ENCODE measurements at regions not wholly inside any gene's neighbourhood (a gene's known extent, or its start where the extent isn't known, plus 50 kb on each side); places are given as distances from the start of the nearest gene placed in this dataset.

DNA sequence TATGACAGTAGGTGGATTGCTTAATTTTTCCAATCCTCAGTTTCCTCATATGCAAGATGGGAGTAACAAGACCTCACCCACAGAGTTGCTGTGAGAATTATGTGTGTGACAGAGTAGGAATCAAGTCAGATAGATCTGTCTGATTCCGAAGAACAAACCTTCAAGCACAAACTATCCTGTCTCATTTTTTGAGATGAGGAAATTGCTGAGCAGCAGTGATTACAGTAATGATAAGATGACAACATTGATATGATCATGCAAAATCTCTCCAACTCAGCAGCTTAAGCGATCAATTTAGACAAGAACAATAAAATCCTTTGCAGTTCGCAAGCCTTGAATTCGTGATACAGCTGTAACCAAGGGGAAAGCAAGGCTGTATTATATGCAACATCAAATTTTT, 474.1 kb downstream of the OMA1 start:
- POLR2A ChIA-PET = no interaction called here
- no peak for ATAC-seq
- in situ Hi-C loops (cut with MboI) = no loop called here
- intact Hi-C loops (cut with micrococcal nuclease; ENCODE audit: unreplicated experiment) = no loop called here
- Histone ChIP-seq H3K9me3 (replicated peaks; ENCODE audit: control insufficient read depth, insufficient read depth, low read length) (no peaks in the 10 kb centered on the region), H4K20me1 (ENCODE audit: control insufficient read depth, insufficient read depth) (no peaks in the 10 kb centered on the region), H3K9ac (ENCODE audit: control insufficient read depth, insufficient read depth, low read length) (no peak overlapping the region), H3K79me2 (ENCODE audit: control insufficient read depth, insufficient read depth, low read length) (no peaks in the 10 kb centered on the region), H3K4me3 (no peak overlapping the region), H3K4me1 (ENCODE audit: control insufficient read depth, insufficient read depth, low read length) (no peaks in the 10 kb centered on the region), H3K36me3 (ENCODE audit: control insufficient read depth in 2 of 2, insufficient read depth in 2 of 2, low read length in 1 of 2) (no peaks in the 10 kb centered on the region), H2AFZ (ENCODE audit: control insufficient read depth, low read depth, low read length) (no peak overlapping the region), H3K27ac (ENCODE audit: control insufficient read depth, insufficient read depth) (no peak overlapping the region), H3K27me3 (replicated peaks in 1 of 2; ENCODE audit: control insufficient read depth in 2 of 2, insufficient read depth in 2 of 2, low read length in 1 of 2) (no peaks in the 10 kb centered on the region; a peak in 1 of 4 replicates), H3K4me2 (ENCODE audit: control insufficient read depth, insufficient read depth) (no peak overlapping the region)
- CTCF ChIA-PET = no interaction called here
- TF ChIP-seq NRF1 (conservative IDR thresholded peaks at IDR 0.05; ENCODE audit: low read depth, low read length) = no peak
- no peak for TF ChIP-seq EP300 (IDR thresholded peaks at IDR 0.05; ENCODE audit: borderline replicate concordance in 1 of 2, control insufficient read depth in 1 of 2, low read depth in 2 of 2, low read length in 2 of 2)
- TF ChIP-seq, protein P1, sequence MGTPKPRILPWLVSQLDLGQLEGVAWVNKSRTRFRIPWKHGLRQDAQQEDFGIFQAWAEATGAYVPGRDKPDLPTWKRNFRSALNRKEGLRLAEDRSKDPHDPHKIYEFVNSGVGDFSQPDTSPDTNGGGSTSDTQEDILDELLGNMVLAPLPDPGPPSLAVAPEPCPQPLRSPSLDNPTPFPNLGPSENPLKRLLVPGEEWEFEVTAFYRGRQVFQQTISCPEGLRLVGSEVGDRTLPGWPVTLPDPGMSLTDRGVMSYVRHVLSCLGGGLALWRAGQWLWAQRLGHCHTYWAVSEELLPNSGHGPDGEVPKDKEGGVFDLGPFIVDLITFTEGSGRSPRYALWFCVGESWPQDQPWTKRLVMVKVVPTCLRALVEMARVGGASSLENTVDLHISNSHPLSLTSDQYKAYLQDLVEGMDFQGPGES (IDR thresholded peaks at IDR 0.05) = no peak
- RAD21 ChIA-PET (ENCODE audit: unreplicated experiment) = no interaction called here
- SMC1A ChIA-PET (ENCODE audit: uncharacterized antibody, unreplicated experiment) = interaction anchor here (0.8 to 1.0 kb wide), 2 partner anchors 14 to 36 kb away, joined by 3 read pairs; no protein-coding TSS in a partner anchor
- DNase-seq (ENCODE audit: low read depth, low spot score) = no peak
- 32% methylated on average over 4 of the region's 4 CpGs for WGBS (ENCODE audit: insufficient coverage, insufficient replicate concordance, low lambda C conversion rate, missing lambda C conversion rate)
- BruUV-seq (replicated peaks) = no TSS peak
- FAIRE-seq = no peak

DNA sequence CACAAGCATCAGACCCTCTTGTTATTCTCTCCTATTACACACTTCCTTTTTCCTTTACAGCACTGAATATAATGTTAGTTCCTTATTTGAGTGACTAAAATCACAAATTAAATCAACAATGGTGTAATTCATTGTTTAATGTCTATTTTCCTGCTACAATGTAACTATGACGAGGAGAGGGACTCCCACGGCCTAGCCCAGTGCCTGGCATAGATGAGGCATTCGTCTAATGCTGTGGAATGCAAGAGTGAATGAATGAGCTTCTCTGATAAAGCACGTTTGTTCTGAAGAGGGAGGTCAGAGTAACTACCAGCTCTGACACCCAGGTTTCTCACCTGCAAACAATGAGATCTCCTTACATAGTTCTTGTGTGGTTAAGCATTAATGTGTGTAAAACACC, 479.4 kb downstream of the OMA1 start:
- DNase-seq (ENCODE audit: low read depth, low spot score) (no peak), ATAC-seq (no peak), FAIRE-seq (no peak)
- no peak overlapping the region for H3K4me2 ChIP-seq (ENCODE audit: control insufficient read depth, insufficient read depth)
- BruUV-seq (replicated peaks) = no TSS peak
- H3K4me3 ChIP-seq = no peak overlapping the region
- no peaks in the 10 kb centered on the region for H3K79me2 ChIP-seq (ENCODE audit: control insufficient read depth, insufficient read depth, low read length)
- H3K9ac ChIP-seq (ENCODE audit: control insufficient read depth, insufficient read depth, low read length) = no peak overlapping the region
- RAD21 ChIA-PET (ENCODE audit: unreplicated experiment) = interaction anchor here (0.6 to 5.4 kb wide), 6 partner anchors 24 to 325 kb away, joined by 3 to 61 read pairs (median 9); no protein-coding TSS in a partner anchor
- in situ Hi-C loops (cut with MboI) = no loop called here
- H3K9me3 ChIP-seq (replicated peaks; ENCODE audit: control insufficient read depth, insufficient read depth, low read length) = no peaks in the 10 kb centered on the region
- H4K20me1 ChIP-seq (ENCODE audit: control insufficient read depth, insufficient read depth) = no peaks in the 10 kb centered on the region
- no peaks in the 10 kb centered on the region for H3K36me3 ChIP-seq (ENCODE audit: control insufficient read depth in 2 of 2, insufficient read depth in 2 of 2, low read length in 1 of 2)
- H3K27ac ChIP-seq (ENCODE audit: control insufficient read depth, insufficient read depth) = no peak overlapping the region
- no peaks in the 10 kb centered on the region; a peak in 1 of 4 replicates for H3K27me3 ChIP-seq (replicated peaks in 1 of 2; ENCODE audit: control insufficient read depth in 2 of 2, insufficient read depth in 2 of 2, low read length in 1 of 2)
- H2AFZ ChIP-seq (ENCODE audit: control insufficient read depth, low read depth, low read length) = no peak overlapping the region
- POLR2A ChIA-PET = interaction anchor here (0.9 to 1.2 kb wide), 4 partner anchors 26 to 92 kb away, joined by 3 to 5 read pairs (median 3); no protein-coding TSS in a partner anchor
- no peaks in the 10 kb centered on the region for H3K4me1 ChIP-seq (ENCODE audit: control insufficient read depth, insufficient read depth, low read length)
- 6% methylated on average over 4 of the region's 4 CpGs for WGBS (ENCODE audit: insufficient coverage, insufficient replicate concordance, low lambda C conversion rate, missing lambda C conversion rate)
- CTCF ChIA-PET = interaction anchor here (0.8 to 7.6 kb wide), 3 partner anchors 90 to 449 kb away, joined by 3 to 55 read pairs (median 48); no protein-coding TSS in a partner anchor
- intact Hi-C loops (cut with micrococcal nuclease; ENCODE audit: unreplicated experiment) = loop anchor here (2.0 kb wide), 1 partner anchor 92 kb away; no protein-coding TSS in a partner anchor
- SMC1A ChIA-PET (ENCODE audit: uncharacterized antibody, unreplicated experiment) = interaction anchor here (0.6 to 8.6 kb wide), 10 partner anchors 11 to 95 kb away, joined by 3 to 149 read pairs (median 3); no protein-coding TSS in a partner anchor
- TF ChIP-seq MTA3 (IDR thresholded peaks at IDR 0.05; ENCODE audit: borderline replicate concordance, low read length) (no peak), NR2F1 (conservative IDR thresholded peaks at IDR 0.05) (no peak), KDM1A (IDR thresholded peaks at IDR 0.05; ENCODE audit: borderline replicate concordance) (no peak), ZZZ3 (IDR thresholded peaks at IDR 0.05; ENCODE audit: control insufficient read depth, insufficient read length, low read depth) (no peak), PML (IDR thresholded peaks at IDR 0.05; ENCODE audit: low read length) (no peak), JUND (IDR thresholded peaks at IDR 0.05; ENCODE audit: low read depth, low read length) (no peak), ZNF217 (IDR thresholded peaks at IDR 0.05) (no peak), SMAD1 (IDR thresholded peaks at IDR 0.05; ENCODE audit: low read depth, partially characterized antibody) (no peak), CHD1 (IDR thresholded peaks at IDR 0.05; ENCODE audit: low read depth, low read length) (no peak), NRF1 (conservative IDR thresholded peaks at IDR 0.05; ENCODE audit: low read depth, low read length) (no peak), RB1 (IDR thresholded peaks at IDR 0.05; ENCODE audit: borderline replicate concordance) (no peak), SUZ12 (IDR thresholded peaks at IDR 0.05; ENCODE audit: unreplicated experiment) (no peak), CHD4 (IDR thresholded peaks at IDR 0.05) (no peak)
- TF ChIP-seq, protein P2, sequence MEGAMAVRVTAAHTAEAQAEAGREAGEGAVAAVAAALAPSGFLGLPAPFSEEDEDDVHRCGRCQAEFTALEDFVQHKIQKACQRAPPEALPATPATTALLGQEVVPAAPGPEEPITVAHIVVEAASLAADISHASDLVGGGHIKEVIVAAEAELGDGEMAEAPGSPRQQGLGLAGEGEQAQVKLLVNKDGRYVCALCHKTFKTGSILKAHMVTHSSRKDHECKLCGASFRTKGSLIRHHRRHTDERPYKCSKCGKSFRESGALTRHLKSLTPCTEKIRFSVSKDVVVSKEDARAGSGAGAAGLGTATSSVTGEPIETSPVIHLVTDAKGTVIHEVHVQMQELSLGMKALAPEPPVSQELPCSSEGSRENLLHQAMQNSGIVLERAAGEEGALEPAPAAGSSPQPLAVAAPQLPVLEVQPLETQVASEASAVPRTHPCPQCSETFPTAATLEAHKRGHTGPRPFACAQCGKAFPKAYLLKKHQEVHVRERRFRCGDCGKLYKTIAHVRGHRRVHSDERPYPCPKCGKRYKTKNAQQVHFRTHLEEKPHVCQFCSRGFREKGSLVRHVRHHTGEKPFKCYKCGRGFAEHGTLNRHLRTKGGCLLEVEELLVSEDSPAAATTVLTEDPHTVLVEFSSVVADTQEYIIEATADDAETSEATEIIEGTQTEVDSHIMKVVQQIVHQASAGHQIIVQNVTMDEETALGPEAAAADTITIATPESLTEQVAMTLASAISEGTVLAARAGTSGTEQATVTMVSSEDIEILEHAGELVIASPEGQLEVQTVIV (IDR thresholded peaks at IDR 0.05; ENCODE audit: borderline replicate concordance, partially characterized antibody) = no peak

Data from GM12878 (cell line).